ENCODE measurements at regions not wholly inside any gene's neighbourhood (a gene's known extent, or its start where the extent isn't known, plus 50 kb on each side); places are given as distances from the start of the nearest gene placed in this dataset.

GRCh38 chr15:46956881-46957280 lies 760.4 kb upstream of the SEMA6D start:
- Mint-ChIP-seq H3K4me1 (peaks cover 4% of the 10 kb centered on the region), H3K9me3 (no peaks in the 10 kb centered on the region), H3K4me3 (no peak overlapping the region), H3K27me3 (ENCODE audit: low read depth) (no peaks in the 10 kb centered on the region), H3K36me3 (no peaks in the 10 kb centered on the region), H3K27ac (no peak overlapping the region)
- POLR2A ChIA-PET = no interaction called here
- DNase-seq (ENCODE audit: low spot score) (no peak), ATAC-seq (no peak)
- no peak for TF ChIP-seq ELF4 (CRISPR knock-in tag; IDR thresholded peaks at IDR 0.05; ENCODE audit: low read depth)
- TF ChIP-seq ATF1 (CRISPR knock-in tag; IDR thresholded peaks at IDR 0.05) = no peak
- TF ChIP-seq USF1 (CRISPR knock-in tag; IDR thresholded peaks at IDR 0.05) = no peak
- TF ChIP-seq, protein P1, sequence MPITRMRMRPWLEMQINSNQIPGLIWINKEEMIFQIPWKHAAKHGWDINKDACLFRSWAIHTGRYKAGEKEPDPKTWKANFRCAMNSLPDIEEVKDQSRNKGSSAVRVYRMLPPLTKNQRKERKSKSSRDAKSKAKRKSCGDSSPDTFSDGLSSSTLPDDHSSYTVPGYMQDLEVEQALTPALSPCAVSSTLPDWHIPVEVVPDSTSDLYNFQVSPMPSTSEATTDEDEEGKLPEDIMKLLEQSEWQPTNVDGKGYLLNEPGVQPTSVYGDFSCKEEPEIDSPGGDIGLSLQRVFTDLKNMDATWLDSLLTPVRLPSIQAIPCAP (CRISPR knock-in tag; IDR thresholded peaks at IDR 0.05) = no peak
- TF ChIP-seq RORB (CRISPR knock-in tag; IDR thresholded peaks at IDR 0.05) = no peak
- TF ChIP-seq, protein P2, sequence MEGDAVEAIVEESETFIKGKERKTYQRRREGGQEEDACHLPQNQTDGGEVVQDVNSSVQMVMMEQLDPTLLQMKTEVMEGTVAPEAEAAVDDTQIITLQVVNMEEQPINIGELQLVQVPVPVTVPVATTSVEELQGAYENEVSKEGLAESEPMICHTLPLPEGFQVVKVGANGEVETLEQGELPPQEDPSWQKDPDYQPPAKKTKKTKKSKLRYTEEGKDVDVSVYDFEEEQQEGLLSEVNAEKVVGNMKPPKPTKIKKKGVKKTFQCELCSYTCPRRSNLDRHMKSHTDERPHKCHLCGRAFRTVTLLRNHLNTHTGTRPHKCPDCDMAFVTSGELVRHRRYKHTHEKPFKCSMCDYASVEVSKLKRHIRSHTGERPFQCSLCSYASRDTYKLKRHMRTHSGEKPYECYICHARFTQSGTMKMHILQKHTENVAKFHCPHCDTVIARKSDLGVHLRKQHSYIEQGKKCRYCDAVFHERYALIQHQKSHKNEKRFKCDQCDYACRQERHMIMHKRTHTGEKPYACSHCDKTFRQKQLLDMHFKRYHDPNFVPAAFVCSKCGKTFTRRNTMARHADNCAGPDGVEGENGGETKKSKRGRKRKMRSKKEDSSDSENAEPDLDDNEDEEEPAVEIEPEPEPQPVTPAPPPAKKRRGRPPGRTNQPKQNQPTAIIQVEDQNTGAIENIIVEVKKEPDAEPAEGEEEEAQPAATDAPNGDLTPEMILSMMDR (IDR thresholded peaks at IDR 0.05) = no peak
- no peak for TF ChIP-seq JUN (CRISPR knock-in tag; IDR thresholded peaks at IDR 0.05)
- no peak for TF ChIP-seq OVOL2 (CRISPR knock-in tag; IDR thresholded peaks at IDR 0.05; ENCODE audit: borderline replicate concordance)
- TF ChIP-seq ESRRA (CRISPR knock-in tag; IDR thresholded peaks at IDR 0.05; ENCODE audit: borderline replicate concordance) = no peak
- no peak for TF ChIP-seq ZNF423 (CRISPR knock-in tag; IDR thresholded peaks at IDR 0.05)
- TF ChIP-seq ERG (CRISPR knock-in tag; IDR thresholded peaks at IDR 0.05) = no peak
- no peak for TF ChIP-seq FOXK1 (CRISPR knock-in tag; IDR thresholded peaks at IDR 0.05)
- no peak for TF ChIP-seq ZNF396 (CRISPR knock-in tag; IDR thresholded peaks at IDR 0.05; ENCODE audit: borderline replicate concordance)
- TF ChIP-seq, protein P3, sequence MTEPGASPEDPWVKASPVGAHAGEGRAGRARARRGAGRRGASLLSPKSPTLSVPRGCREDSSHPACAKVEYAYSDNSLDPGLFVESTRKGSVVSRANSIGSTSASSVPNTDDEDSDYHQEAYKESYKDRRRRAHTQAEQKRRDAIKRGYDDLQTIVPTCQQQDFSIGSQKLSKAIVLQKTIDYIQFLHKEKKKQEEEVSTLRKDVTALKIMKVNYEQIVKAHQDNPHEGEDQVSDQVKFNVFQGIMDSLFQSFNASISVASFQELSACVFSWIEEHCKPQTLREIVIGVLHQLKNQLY (CRISPR knock-in tag; IDR thresholded peaks at IDR 0.05) = no peak
- TF ChIP-seq AFF4 (CRISPR knock-in tag; IDR thresholded peaks at IDR 0.05; ENCODE audit: borderline replicate concordance) = no peak
- CTCF ChIA-PET = no interaction called here

- Mint-ChIP-seq H3K36me3 (peaks cover 15% of the 10 kb centered on the region), H3K4me3 (no peak overlapping the region), H3K27ac (no peak overlapping the region), H3K27me3 (ENCODE audit: low read depth) (no peaks in the 10 kb centered on the region), H3K4me1 (peaks cover 6% of the 10 kb centered on the region), H3K9me3 (peaks cover 24% of the 10 kb centered on the region)
- DNase-seq (ENCODE audit: low spot score) = no peak
- CTCF ChIA-PET = no interaction called here
- no peak for ATAC-seq
- POLR2A ChIA-PET = no interaction called here
- TF ChIP-seq ZNF219 (CRISPR knock-in tag; IDR thresholded peaks at IDR 0.05; ENCODE audit: borderline replicate concordance) = no peak
- no peak for TF ChIP-seq JUN (CRISPR knock-in tag; IDR thresholded peaks at IDR 0.05)
- no peak for TF ChIP-seq NFATC4 (CRISPR knock-in tag; IDR thresholded peaks at IDR 0.05)
- no peak for TF ChIP-seq EMX1 (CRISPR knock-in tag; IDR thresholded peaks at IDR 0.05)
- no peak for TF ChIP-seq FOXP4 (CRISPR knock-in tag; IDR thresholded peaks at IDR 0.05)
- TF ChIP-seq PRRX2 (CRISPR knock-in tag; IDR thresholded peaks at IDR 0.05) = no peak
- TF ChIP-seq FOXJ3 (CRISPR knock-in tag; IDR thresholded peaks at IDR 0.05; ENCODE audit: borderline replicate concordance) = no peak
- no peak for TF ChIP-seq USF1 (CRISPR knock-in tag; IDR thresholded peaks at IDR 0.05)
- TF ChIP-seq, protein P4, sequence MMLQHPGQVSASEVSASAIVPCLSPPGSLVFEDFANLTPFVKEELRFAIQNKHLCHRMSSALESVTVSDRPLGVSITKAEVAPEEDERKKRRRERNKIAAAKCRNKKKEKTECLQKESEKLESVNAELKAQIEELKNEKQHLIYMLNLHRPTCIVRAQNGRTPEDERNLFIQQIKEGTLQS (CRISPR knock-in tag; conservative IDR thresholded peaks at IDR 0.05) = no peak
- no peak for TF ChIP-seq NR2C2 (CRISPR knock-in tag; IDR thresholded peaks at IDR 0.05)
- TF ChIP-seq, protein P3 (CRISPR knock-in tag; IDR thresholded peaks at IDR 0.05) = no peak
- no peak for TF ChIP-seq FOXK1 (CRISPR knock-in tag; IDR thresholded peaks at IDR 0.05)
These were observed 756.7 kb upstream of the SEMA6D start for GRCh38 chr15:46960581-46960980.

Data from WTC11 (cell line).